Upper lobe of right lung (tissue), 1 donor: ENCODE measurements at regions not wholly inside any gene's neighbourhood (a gene's known extent, or its start where the extent isn't known, plus 50 kb on each side); places are given as distances from the start of the nearest gene placed in this dataset.
"Not testable (repeated sequence)": the region's sequence is repeated elsewhere in the genome, so short reads cannot be mapped to it uniquely, and the experiment has no call there.

Experiments
- ATAC-seq: fragments of 200-7000 bp; cut with Tn5 transposase; one replicate; pipeline ENCODE4 v1.9.1; 2020; ENCODE audit warnings: mild to moderate bottlenecking, moderate library complexity
- DNase-seq: peaks from one replicate; pipeline ENCODE4 v3.0.0-alpha.2; 2020
- H3K27ac ChIP-seq: fragments of 200-600 bp; one replicate; pipeline ENCODE4 v1.8.0; 2022
- H3K27me3 ChIP-seq: fragments of 200-600 bp; one replicate; pipeline ENCODE4 v1.8.0; 2022; ENCODE audit warnings: mild to moderate bottlenecking
- H3K36me3 ChIP-seq: fragments of 200-600 bp; one replicate; pipeline ENCODE4 v1.8.0; 2022
- H3K4me1 ChIP-seq: fragments of 200-600 bp; one replicate; pipeline ENCODE4 v1.8.0; 2022
- H3K4me3 ChIP-seq: fragments of 200-600 bp; one replicate; pipeline ENCODE4 v1.8.0; 2022; ENCODE audit warnings: mild to moderate bottlenecking
- H3K9me3 ChIP-seq: fragments of 200-600 bp; one replicate; pipeline ENCODE4 v1.8.0; 2022
- CTCF ChIP-seq: fragments of 200-600 bp; IDR thresholded peaks from one replicate; pipeline ENCODE4 v1.8.0; 2022; ENCODE audit warnings: antibody characterized with exemption
- intact Hi-C: fragments of 100-400 bp; cut with DNase I; formaldehyde crosslinking; loops from one replicate; pipeline ENCODE4 v1.11.0; 2022
- donor health status: DM: no; HTN: yes; CAD: no; lungs with severe emphysema.

GRCh38 chr10:109317746-109318366, 605.5 kb downstream of the XPNPEP1 start:
- no peaks in the 10 kb centered on the region for H3K9me3 ChIP-seq
- no peaks in the 10 kb centered on the region for H3K27me3 ChIP-seq
- TF ChIP-seq CTCF = no peak
- no peak overlapping the region for H3K4me3 ChIP-seq
- no peak overlapping the region for H3K27ac ChIP-seq
- no peaks in the 10 kb centered on the region for H3K4me1 ChIP-seq
- no peak for ATAC-seq
- intact Hi-C loops = no loop called here
- H3K36me3 ChIP-seq = no peaks in the 10 kb centered on the region
- DNase-seq = no peak

GRCh38 chr10:109314016-109314415, 609.3 kb downstream of the XPNPEP1 start:
- H3K27me3 ChIP-seq, intact Hi-C loops, H3K9me3 ChIP-seq, H3K4me3 ChIP-seq, H3K36me3 ChIP-seq, DNase-seq, H3K27ac ChIP-seq, H3K4me1 ChIP-seq, ATAC-seq: not testable (repeated sequence)

GRCh38 chr10:109312555-109312954, 610.8 kb downstream of the XPNPEP1 start:
- H3K4me1 ChIP-seq, ATAC-seq, intact Hi-C loops, H3K4me3 ChIP-seq, H3K27ac ChIP-seq, H3K9me3 ChIP-seq, DNase-seq, H3K36me3 ChIP-seq, H3K27me3 ChIP-seq: not testable (repeated sequence)

- intact Hi-C loops = no loop called here
- ATAC-seq = no peak
- H3K4me3 ChIP-seq = no peak overlapping the region
- TF ChIP-seq CTCF = no peak
- no peaks in the 10 kb centered on the region for H3K27me3 ChIP-seq
- no peaks in the 10 kb centered on the region for H3K36me3 ChIP-seq
- H3K9me3 ChIP-seq = no peaks in the 10 kb centered on the region
- no peak overlapping the region for H3K27ac ChIP-seq
- no peaks in the 10 kb centered on the region for H3K4me1 ChIP-seq
- no peak for DNase-seq
Measured at GRCh38 chr10:109308971-109309370, 614.3 kb downstream of the XPNPEP1 start.

- DNase-seq, ATAC-seq, intact Hi-C loops, H3K36me3 ChIP-seq, H3K4me1 ChIP-seq, H3K27ac ChIP-seq, H3K4me3 ChIP-seq, H3K27me3 ChIP-seq, H3K9me3 ChIP-seq: not testable (repeated sequence)
Measured at GRCh38 chr10:109307102-109307501, 616.2 kb downstream of the XPNPEP1 start.

GRCh38 chr10:109306698-109307097, 616.6 kb downstream of the XPNPEP1 start:
- H3K27ac ChIP-seq = no peak overlapping the region
- ATAC-seq (no peak), DNase-seq (no peak)
- no peaks in the 10 kb centered on the region for H3K36me3 ChIP-seq
- no peaks in the 10 kb centered on the region for H3K9me3 ChIP-seq
- no peak overlapping the region for H3K4me3 ChIP-seq
- H3K4me1 ChIP-seq = no peaks in the 10 kb centered on the region
- H3K27me3 ChIP-seq = no peaks in the 10 kb centered on the region
- no peak for TF ChIP-seq CTCF
- intact Hi-C loops = no loop called here

- Histone ChIP-seq H3K4me1 (no peaks in the 10 kb centered on the region), H3K27me3 (no peaks in the 10 kb centered on the region), H3K9me3 (no peaks in the 10 kb centered on the region), H3K36me3 (no peaks in the 10 kb centered on the region), H3K27ac (no peak overlapping the region), H3K4me3 (no peak overlapping the region)
- DNase-seq (no peak), ATAC-seq (no peak)
- intact Hi-C loops = no loop called here
- no peak for TF ChIP-seq CTCF
Measured at GRCh38 chr10:109287858-109288257, 635.5 kb downstream of the XPNPEP1 start.
